Activated CD8-positive, alpha-beta T cell treated with anti-CD3 and anti-CD28 coated beads, Interleukin-2, amount 10 ng/mL, durations not matched to agents 7 days and 5 days (primary cell): ENCODE measurements at regions not wholly inside any gene's neighbourhood (a gene's known extent, or its start where the extent isn't known, plus 50 kb on each side); places are given as distances from the start of the nearest gene placed in this dataset.

Experiments
- ATAC-seq: fragments of 150-1000 bp; cut with Tn5 transposase; one replicate; pipeline ENCODE4 v1.10.0; 2021; ENCODE audit warnings: moderate library complexity
- CTCF ChIA-PET: fragments of 350-600 bp; sonication (Branson Sonifier 250); formaldehyde crosslinking; loops from one replicate; lab custom pipeline; 2021; ENCODE audit warnings: antibody characterized with exemption; lab: Charles Lee
- POLR2A ChIA-PET: fragments of 350-600 bp; sonication (Branson Sonifier 250); formaldehyde crosslinking; loops from one replicate; lab custom pipeline; 2021; ENCODE audit warnings: antibody characterized with exemption; lab: Charles Lee
- DNase-seq: peaks from one replicate; pipeline ENCODE4 v3.0.0-alpha.2; 2020
- H3K27ac Mint-ChIP-seq: one replicate; pipeline ENCODE4 v1.8.0; 2021; ENCODE audit warnings: mild to moderate bottlenecking, mixed read lengths
- H3K27me3 Mint-ChIP-seq: one replicate; pipeline ENCODE4 v1.8.0; 2021; ENCODE audit warnings: low read depth, mixed read lengths
- H3K36me3 Mint-ChIP-seq: one replicate; pipeline ENCODE4 v1.8.0; 2021; ENCODE audit warnings: low read depth, mixed read lengths
- H3K4me1 Mint-ChIP-seq: one replicate; pipeline ENCODE4 v1.8.0; 2021; ENCODE audit warnings: low read depth, mixed read lengths
- H3K4me3 Mint-ChIP-seq: one replicate; pipeline ENCODE4 v1.8.0; 2021; ENCODE audit warnings: mild to moderate bottlenecking, mixed read lengths
- H3K9me3 Mint-ChIP-seq: one replicate; pipeline ENCODE4 v1.8.0; 2022; ENCODE audit warnings: mixed read lengths; ENCODE audit not compliant: insufficient read depth

DNA sequence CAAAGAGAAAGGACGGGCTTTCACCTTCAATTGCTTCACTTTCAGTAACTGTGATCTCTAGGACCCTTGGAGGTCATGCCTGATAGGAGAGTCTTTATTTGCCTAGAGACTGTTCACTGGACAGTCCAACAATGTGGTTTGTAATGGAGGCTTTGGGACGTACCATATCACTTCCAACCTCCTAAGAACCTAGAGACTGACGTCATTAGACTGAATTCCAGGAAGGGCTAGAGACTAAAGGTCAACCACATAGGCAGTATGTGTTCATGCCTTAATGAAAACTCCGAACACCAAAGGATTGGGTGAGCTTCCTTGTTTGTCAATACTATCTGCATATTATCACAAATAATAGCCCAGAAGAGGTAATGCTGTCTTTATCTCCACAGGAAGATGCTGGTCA lies 53.7 kb upstream of the CNTN5 start:
- H3K9me3 Mint-ChIP-seq, result no peaks in the 10 kb centered on the region
- ChIA-PET CTCF (no interaction called here), POLR2A (no interaction called here)
- H3K4me1 Mint-ChIP-seq, result no peaks in the 10 kb centered on the region
- H3K36me3 Mint-ChIP-seq, result no peaks in the 10 kb centered on the region
- no peak for DNase-seq
- ATAC-seq, result no peak
- H3K4me3 Mint-ChIP-seq, result no peak overlapping the region
- no peaks in the 10 kb centered on the region for H3K27me3 Mint-ChIP-seq
- H3K27ac Mint-ChIP-seq, result no peak overlapping the region
